ENCODE measurements at regions not wholly inside any gene's neighbourhood (a gene's known extent, or its start where the extent isn't known, plus 50 kb on each side); places are given as distances from the start of the nearest gene placed in this dataset.

GRCh38 chr5:130689831-130690230 lies 475.2 kb downstream of the HINT1 start:
- no peaks in the 10 kb centered on the region for H3K9me3 ChIP-seq (ENCODE audit: low read depth)
- 82% methylated on average over 4 of the region's 4 CpGs for WGBS (ENCODE audit: low lambda C conversion rate, missing lambda C conversion rate)

GRCh38 chr5:130687085-130687733 lies 477.8 kb downstream of the HINT1 start:
- Histone ChIP-seq H2AFZ (no peak overlapping the region), H3K27me3 (no peaks in the 10 kb centered on the region), H3K27ac (no peak overlapping the region), H3K4me1 (ENCODE audit: insufficient read depth) (no peaks in the 10 kb centered on the region), H3K9me2 (replicated peaks; ENCODE audit: insufficient read depth) (no peaks in the 10 kb centered on the region), H3K4me3 (no peak overlapping the region), H3K79me2 (no peaks in the 10 kb centered on the region), H3K4me2 (no peak overlapping the region), H3K36me3 (replicated peaks; ENCODE audit: insufficient read depth, low read depth) (no peaks in the 10 kb centered on the region), H4K20me1 (ENCODE audit: insufficient read depth, poor library complexity, severe bottlenecking) (no peaks in the 10 kb centered on the region), H3K9me3 (ENCODE audit: low read depth) (no peaks in the 10 kb centered on the region)
- no peak for DNase-seq (ENCODE audit: low spot score)
- WGBS (ENCODE audit: low lambda C conversion rate, missing lambda C conversion rate): 82% methylated on average over 7 of the region's 7 CpGs
- TF ChIP-seq CTCF (IDR thresholded peaks at IDR 0.05; ENCODE audit: poor library complexity) (no peak), EZH2phosphoT487 (IDR thresholded peaks at IDR 0.05; ENCODE audit: low read depth, severe bottlenecking, unreplicated experiment) (no peak), EZH2 (IDR thresholded peaks at IDR 0.05; ENCODE audit: borderline replicate concordance) (no peak)

More at GRCh38 chr5:130689831-130690230, 475.2 kb downstream of the HINT1 start:
- Histone ChIP-seq H3K27me3 (no peaks in the 10 kb centered on the region), H3K79me2 (no peaks in the 10 kb centered on the region), H3K27ac (no peak overlapping the region), H3K9me2 (replicated peaks; ENCODE audit: insufficient read depth) (no peaks in the 10 kb centered on the region), H3K36me3 (replicated peaks; ENCODE audit: insufficient read depth, low read depth) (no peaks in the 10 kb centered on the region), H3K4me3 (no peak overlapping the region), H3K4me1 (ENCODE audit: insufficient read depth) (no peaks in the 10 kb centered on the region), H3K4me2 (no peak overlapping the region), H4K20me1 (ENCODE audit: insufficient read depth, poor library complexity, severe bottlenecking) (no peaks in the 10 kb centered on the region), H2AFZ (no peak overlapping the region)
- DNase-seq (ENCODE audit: low spot score): no peak
- TF ChIP-seq EZH2phosphoT487 (IDR thresholded peaks at IDR 0.05; ENCODE audit: low read depth, severe bottlenecking, unreplicated experiment) (no peak), EZH2 (IDR thresholded peaks at IDR 0.05; ENCODE audit: borderline replicate concordance) (no peak), CTCF (IDR thresholded peaks at IDR 0.05; ENCODE audit: poor library complexity) (no peak)

GRCh38 chr5:130678637-130679036 lies 486.4 kb downstream of the HINT1 start:
- no peaks in the 10 kb centered on the region for H3K36me3 ChIP-seq (replicated peaks; ENCODE audit: insufficient read depth, low read depth)
- DNase-seq (ENCODE audit: low spot score): no peak

More at GRCh38 chr5:130678637-130679036, 486.4 kb downstream of the HINT1 start:
- H3K4me2 ChIP-seq: no peak overlapping the region
- no peaks in the 10 kb centered on the region for H4K20me1 ChIP-seq (ENCODE audit: insufficient read depth, poor library complexity, severe bottlenecking)
- H3K9me2 ChIP-seq (replicated peaks; ENCODE audit: insufficient read depth): no peaks in the 10 kb centered on the region
- H3K4me1 ChIP-seq (ENCODE audit: insufficient read depth): no peaks in the 10 kb centered on the region
- H3K27ac ChIP-seq: no peak overlapping the region
- H2AFZ ChIP-seq: no peak overlapping the region
- no peaks in the 10 kb centered on the region for H3K27me3 ChIP-seq
- no peak for TF ChIP-seq CTCF (IDR thresholded peaks at IDR 0.05; ENCODE audit: poor library complexity)
- no peak for TF ChIP-seq EZH2 (IDR thresholded peaks at IDR 0.05; ENCODE audit: borderline replicate concordance)
- no peak for TF ChIP-seq EZH2phosphoT487 (IDR thresholded peaks at IDR 0.05; ENCODE audit: low read depth, severe bottlenecking, unreplicated experiment)
- no peaks in the 10 kb centered on the region for H3K9me3 ChIP-seq (ENCODE audit: low read depth)
- no CpG with 5 or more reads among the region's 1 CpG for WGBS (ENCODE audit: low lambda C conversion rate, missing lambda C conversion rate)
- no peaks in the 10 kb centered on the region for H3K79me2 ChIP-seq
- no peak overlapping the region for H3K4me3 ChIP-seq

Data from hepatocyte (in vitro differentiated cells).